Head of caudate nucleus (tissue), 42 donors: ENCODE measurements at regions not wholly inside any gene's neighbourhood (a gene's known extent, or its start where the extent isn't known, plus 50 kb on each side); places are given as distances from the start of the nearest gene placed in this dataset.
A peak's percentile ranks its signal among the peaks of the same experiment; 100 is the strongest.

Source experiments
- DNase-seq, 42 donors: peaks; one replicate each; pipeline versions ENCODE4 v3.0.0 to v3.0.0-alpha.2; 2020 to 2021; ENCODE audit warnings: mixed read lengths in 7 of 42
- intact Hi-C: fragments of 100-400 bp; cut with DNase I; formaldehyde crosslinking; loops from one replicate; pipeline ENCODE4 v1.15.0; 2022

DNA sequence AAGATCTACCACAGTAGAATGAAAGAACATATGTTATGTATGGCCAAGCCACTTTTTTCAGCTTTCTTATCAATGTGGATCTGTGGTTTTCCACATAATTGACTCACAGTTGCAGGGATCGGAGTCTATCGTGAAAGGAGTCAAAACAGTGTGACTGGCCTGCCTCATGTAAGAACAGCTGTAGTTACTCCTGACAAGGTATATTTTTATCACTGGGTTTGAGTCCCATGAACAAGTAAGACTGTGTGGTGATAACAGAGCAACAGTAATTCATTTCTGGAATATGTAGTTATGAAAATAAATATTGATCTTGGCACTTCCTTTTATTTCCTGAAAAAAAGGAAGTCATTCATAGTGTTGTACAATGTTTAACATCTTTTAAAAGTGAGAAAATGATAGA is 416.6 kb downstream of the KLF12 start:
- intact Hi-C loops = no loop called here
- DNase-seq = no peak

- DNase-seq = no peak
- intact Hi-C loops = no loop called here
Measured at GRCh38 chr13:73715911-73716510, 418.2 kb downstream of the KLF12 start.

GRCh38 chr13:73715114-73715910 is 418.9 kb downstream of the KLF12 start:
- intact Hi-C loops = no loop called here
- no peak for DNase-seq

DNA sequence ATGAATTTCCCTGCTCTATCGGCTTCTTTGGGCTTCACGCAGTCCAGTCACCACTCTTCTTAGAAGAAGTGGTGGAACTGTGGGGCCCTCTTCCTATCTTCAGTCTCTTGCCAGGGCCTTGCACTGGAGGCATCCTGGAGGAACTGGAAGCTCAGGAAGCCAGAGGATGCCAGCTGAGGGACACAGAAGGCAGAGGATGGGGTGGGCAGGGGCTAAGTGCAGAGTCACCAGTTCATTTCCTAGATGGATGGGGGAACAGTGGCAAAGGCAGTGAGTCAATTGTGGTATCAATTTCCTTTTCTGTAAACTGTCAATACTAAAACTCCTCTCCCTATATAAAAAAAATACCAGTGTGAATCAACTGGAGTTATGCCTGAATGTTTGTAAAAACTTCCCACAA is 419.7 kb downstream of the KLF12 start:
- no peak for DNase-seq
- intact Hi-C loops = no loop called here

- intact Hi-C loops = no loop called here
- DNase-seq = peak in 38 of 42 donors; percentile 4 to 80 (median 54)
Measured at GRCh38 chr13:73708393-73708985, 425.7 kb downstream of the KLF12 start.

DNA sequence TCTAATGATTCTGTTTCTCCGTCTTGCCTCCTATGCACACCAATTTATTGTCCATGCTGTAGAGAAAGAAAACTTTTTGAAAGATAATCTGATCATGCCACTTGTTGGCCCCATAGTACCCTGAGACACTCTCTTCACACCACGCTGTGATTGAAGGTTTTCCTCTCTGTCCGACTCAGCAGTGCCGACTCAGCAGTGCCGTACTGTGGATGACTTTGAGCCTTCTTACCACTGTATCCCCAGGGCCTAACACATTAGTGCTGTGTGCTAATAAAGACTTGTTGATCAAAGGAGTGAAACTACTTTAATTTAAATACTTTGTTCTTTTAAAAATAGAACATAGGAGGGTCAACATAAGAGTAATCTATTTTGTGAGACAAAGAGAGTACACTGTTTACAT is 429.6 kb downstream of the KLF12 start:
- no peak for DNase-seq
- intact Hi-C loops = no loop called here

DNA sequence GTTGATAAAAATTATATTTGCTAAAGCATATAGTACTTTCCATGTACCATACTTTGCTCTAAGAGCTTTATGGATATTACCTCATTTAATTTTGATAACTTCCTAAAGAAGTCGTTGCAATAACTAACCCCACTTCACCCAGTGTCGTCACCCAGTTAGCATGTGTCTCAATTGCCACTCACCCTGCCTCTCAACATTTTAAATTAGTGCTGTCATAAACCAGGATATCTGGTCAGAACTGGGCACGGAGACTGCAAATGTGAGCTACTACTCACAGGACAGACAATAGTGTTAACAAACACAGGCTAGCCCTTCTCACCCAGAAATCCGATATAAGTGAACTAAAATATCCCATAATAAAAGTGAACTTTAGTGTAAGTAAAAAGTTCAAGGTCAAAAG is 430.6 kb downstream of the KLF12 start:
- no peak for DNase-seq
- intact Hi-C loops = no loop called here

- intact Hi-C loops = no loop called here
Measured at GRCh38 chr13:73702419-73703071, 431.7 kb downstream of the KLF12 start.

DNA sequence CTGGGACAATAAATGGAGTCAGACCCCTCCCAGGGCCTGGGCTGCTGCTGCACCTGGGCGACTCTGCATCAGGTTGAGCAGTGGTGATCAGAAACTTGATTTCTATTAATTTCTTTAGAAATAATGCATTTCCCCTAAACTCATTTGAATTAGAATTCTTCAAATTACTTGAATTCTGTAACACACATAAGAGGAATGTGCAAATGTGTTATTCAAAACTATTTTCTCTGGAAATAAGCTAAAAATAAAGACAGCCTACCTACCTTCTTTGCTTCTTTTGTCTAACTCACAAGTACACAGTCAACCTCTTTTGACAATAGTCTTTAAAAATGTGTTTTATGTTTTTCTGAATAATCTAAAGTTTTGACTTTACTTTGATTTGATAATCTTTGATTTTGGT is 433.0 kb downstream of the KLF12 start:
- intact Hi-C loops = no loop called here
- DNase-seq = no peak

More at GRCh38 chr13:73702419-73703071, 431.7 kb downstream of the KLF12 start:
- no peak for DNase-seq

DNA sequence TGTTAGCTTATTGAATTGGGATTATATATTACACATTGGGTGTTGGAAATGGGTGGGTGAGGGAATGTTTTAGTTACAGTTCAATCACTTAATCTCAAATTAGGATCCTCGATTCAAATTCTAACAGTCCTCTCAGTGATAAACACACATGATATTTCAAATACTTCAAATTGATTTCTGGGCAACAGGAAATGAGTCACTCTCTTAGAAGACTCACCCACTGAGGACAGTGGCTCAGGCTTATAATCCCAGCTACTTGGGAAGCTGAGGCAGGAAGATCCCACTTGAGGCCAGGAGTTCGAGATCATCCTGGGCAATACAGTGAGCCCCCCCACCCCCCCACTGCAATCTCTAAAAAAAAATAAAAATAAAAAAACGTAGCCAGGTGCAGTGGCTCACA is 435.3 kb downstream of the KLF12 start:
- no peak for DNase-seq
- intact Hi-C loops = no loop called here

DNA sequence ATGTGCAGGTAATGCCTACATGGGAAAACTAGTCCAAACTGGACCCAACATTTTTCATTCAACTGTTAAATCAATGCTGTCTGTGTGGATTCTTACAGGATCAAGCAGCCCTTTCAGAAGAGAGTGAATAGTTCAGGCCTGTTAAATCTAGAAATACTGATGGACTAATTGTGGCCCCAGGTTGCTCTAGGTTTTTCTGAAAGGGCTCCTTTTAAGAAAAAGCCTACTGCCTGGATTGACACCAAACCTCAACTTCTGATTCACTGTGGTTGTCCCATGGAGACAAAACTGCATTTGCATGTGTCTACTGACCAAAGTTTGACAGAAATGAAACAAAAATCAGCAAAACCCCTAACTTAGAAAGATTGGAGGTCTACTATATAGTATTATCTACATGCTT is 437.0 kb downstream of the KLF12 start:
- DNase-seq = no peak
- intact Hi-C loops = no loop called here

DNA sequence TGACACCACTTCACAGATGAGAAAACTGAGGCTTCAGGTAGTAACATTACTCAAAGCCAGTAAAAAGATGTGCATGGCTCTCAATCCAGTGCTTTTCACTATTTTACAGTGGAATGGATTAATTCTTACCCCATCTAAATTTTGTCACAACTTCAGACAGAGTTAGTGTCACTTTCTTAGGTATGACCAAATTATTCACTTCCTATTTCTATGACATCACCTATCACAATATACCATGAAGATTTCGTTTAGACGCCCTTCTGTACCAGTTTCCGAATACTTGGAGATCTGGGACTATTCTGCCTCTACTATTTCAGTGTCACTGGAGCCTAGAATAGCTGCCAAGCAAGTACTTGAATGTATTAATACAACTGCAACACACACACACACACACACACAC is 437.5 kb downstream of the KLF12 start:
- intact Hi-C loops = no loop called here
- DNase-seq = no peak

GRCh38 chr13:73696271-73696670 is 437.9 kb downstream of the KLF12 start:
- no peak for DNase-seq
- intact Hi-C loops = no loop called here

DNA sequence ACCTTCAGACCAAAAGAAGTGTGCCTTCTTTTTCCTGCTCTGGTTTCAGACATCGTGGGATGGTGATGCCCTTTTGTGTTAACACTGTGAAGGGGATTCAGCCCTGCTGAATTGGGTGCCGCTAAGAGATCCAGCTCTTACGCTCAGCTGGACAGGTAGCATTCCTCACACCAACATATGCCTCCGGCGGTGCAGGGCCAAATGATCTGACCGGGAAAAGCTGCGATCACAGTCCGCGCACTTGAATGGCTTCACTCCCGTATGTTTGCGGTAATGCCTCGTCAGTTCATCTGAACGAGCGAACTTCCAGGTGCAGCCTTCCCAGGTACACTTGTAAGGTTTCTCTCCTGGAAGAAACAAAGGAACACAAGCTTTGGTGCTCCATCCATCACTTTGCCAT is 438.9 kb downstream of the KLF12 start:
- intact Hi-C loops = no loop called here
- DNase-seq = no peak

DNA sequence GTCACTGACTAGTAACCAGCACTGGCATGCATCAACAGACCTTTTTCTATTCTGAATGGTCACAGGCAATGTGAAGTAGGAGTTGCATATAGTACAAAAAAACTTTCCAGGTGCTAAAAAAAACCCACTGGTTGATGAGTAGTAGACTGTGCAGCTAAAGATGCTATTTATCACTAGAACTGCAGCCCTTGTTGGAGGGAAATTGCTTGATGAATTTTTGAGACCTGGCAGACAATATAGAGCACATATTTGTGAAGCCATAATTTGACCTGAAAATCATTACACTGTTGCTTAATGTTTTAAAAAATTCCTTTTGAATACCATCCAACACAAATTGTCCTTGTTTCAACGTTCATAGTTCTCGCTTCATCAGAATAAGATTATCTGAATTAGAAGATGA is 441.0 kb downstream of the KLF12 start:
- DNase-seq = no peak
- intact Hi-C loops = no loop called here

- intact Hi-C loops = no loop called here
- DNase-seq = no peak
Measured at GRCh38 chr13:73691891-73692290, 442.3 kb downstream of the KLF12 start.

DNA sequence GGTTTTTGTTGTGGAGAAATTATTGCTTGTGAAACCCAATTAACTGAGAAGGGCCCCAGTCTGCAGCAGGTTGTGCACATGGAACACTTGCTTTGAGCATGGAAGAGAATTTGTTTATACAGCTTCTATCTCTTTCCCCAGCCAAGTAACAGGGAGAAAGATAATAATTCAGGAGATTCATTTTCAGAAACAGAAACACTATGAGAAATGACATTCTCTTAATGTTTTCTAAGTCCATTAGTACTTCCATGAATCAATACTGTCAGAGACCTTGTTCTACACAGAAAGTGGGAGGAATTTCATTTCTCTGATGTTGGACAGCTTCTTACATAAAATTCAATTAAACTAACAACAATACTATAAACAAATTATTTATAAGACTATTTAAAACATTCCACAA is 446.3 kb downstream of the KLF12 start:
- intact Hi-C loops = no loop called here
- DNase-seq = no peak

GRCh38 chr13:73687087-73687486 is 447.1 kb downstream of the KLF12 start:
- no peak for DNase-seq
- intact Hi-C loops = no loop called here

- DNase-seq = no peak
- intact Hi-C loops = no loop called here
Measured at GRCh38 chr13:73684750-73685149, 449.5 kb downstream of the KLF12 start.

DNA sequence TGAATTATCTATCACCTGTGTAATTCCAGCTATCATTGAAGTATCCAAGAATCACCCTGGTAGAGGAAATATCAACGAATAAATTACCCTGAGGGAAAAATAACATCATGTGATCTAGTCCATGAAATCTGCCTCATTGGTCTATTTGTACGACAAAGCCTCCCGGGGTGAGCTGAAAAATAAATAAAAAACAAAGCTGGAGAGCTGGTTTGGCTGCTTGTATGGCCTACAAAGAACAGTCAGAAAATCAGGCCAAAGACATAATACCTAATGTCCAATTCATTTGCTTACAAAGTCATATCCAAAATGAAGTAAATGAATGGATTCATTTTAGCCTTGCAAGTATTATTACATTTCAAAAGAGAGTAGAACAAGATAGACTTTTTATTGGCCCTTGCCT is 449.9 kb downstream of the KLF12 start:
- DNase-seq = no peak
- intact Hi-C loops = no loop called here
